NOMO-1 (cell line): ENCODE measurements at regions not wholly inside any gene's neighbourhood (a gene's known extent, or its start where the extent isn't known, plus 50 kb on each side); places are given as distances from the start of the nearest gene placed in this dataset.
"Not testable (repeated sequence)": the region's sequence is repeated elsewhere in the genome, so short reads cannot be mapped to it uniquely, and the experiment has no call there.

Experiments used
- DNase-seq, 2 experiments: peaks; one replicate each; lab custom pipeline; 2025; ENCODE audit not compliant: unreplicated experiment in 2 of 2; lab: John Stamatoyannopoulos, UW

DNA sequence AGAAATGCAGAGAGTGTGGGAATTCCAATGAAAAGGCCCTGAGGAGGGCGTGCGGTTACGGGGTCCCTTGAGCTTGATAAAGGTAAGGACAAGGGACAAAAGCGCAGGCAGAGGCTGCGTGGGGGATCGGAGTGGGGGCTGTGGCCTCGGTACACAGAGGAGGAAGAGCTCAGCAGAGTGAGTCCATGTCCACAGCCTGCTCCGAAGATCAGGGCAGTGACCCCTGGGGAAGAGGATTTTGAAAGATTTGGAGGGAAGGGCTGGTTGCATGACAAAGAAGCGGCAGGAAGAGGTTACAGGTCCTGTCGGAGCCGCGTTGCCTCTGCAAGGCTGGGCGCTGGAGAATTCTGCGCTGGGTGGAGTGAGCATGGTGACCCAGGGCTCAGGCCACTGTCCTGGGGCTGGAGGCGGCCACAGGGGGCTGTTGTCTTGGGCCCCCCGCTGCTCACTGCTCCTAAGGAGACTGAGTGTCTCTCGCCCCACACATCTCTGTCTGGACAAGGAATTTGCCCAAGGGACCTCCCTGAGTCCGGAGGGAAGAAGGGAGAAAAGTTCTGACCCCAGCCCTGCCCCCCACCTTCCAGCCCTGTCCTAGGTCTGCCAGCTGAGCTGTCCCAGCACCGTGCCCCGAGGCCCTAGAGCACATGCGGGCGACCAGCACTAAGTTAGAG lies 69.8 kb upstream of the INSIG1 start:
- no peak for DNase-seq

- DNase-seq, result no peak
Measured at GRCh38 chr7:155228459-155228845, 69.2 kb upstream of the INSIG1 start.

DNA sequence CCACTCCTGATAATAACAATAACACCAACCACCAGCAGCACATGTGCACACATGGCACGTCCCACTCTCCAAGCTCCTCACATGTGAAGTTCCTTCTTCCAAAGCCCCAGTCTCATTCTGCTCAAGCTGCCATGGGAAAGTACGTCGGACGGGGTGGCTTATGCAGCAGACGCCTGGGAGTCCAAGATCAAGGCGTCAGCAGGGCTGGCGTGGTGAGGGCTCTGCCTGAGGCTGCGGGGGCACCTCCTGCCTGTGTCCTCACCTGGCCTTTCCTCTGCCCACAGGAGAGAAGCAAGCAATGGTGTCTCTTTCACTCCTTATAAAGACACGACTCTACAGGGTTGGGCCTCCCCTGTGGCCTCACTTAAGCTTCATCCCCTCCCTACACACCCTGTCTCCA lies 68.8 kb upstream of the INSIG1 start:
- no peak for DNase-seq

- DNase-seq, result no peak
Measured at GRCh38 chr7:155229548-155230168, 68.0 kb upstream of the INSIG1 start.

- DNase-seq, result no peak
Measured at GRCh38 chr7:155230169-155230593, 67.5 kb upstream of the INSIG1 start.

GRCh38 chr7:155231241-155231800 lies 66.4 kb upstream of the INSIG1 start:
- DNase-seq, result no peak

DNA sequence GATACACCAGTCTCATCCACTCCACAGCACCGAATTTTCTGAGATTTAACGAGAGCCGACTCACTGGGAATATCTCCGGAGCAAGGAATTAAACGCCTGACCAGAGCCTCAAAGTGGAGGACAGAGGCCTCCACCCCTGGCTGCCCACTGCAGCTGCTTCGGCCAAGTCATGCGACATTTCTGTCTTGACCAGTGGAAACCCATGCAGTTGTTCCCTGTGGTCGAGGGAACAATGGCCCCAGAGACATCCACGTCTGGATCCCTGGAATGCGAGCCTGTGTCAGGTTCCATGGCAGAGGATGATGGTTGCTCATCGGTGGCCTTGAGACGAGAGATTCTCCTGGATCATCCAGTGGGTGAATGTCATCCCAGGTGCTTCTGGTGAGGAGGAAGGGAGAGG lies 65.7 kb upstream of the INSIG1 start:
- no peak for DNase-seq

DNA sequence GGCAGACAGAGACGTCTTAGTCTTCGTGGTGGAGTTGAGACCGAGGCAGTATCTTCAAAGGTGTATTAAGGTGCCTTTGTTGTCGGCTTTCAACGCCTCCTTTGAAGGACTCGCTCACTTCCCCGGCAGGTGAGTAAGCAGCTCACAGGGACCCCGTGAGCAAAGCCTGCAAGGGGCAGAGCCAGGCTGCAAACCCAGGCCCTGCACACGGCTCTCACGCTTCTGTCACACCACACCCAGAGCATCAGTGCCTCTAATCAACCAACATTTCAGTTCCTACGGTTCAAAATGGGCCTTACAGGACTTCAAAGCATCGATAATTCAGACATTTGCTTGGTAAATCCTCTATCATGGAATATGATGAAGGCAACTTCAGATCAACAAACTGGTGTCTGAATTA lies 64.8 kb upstream of the INSIG1 start:
- no peak for DNase-seq

DNA sequence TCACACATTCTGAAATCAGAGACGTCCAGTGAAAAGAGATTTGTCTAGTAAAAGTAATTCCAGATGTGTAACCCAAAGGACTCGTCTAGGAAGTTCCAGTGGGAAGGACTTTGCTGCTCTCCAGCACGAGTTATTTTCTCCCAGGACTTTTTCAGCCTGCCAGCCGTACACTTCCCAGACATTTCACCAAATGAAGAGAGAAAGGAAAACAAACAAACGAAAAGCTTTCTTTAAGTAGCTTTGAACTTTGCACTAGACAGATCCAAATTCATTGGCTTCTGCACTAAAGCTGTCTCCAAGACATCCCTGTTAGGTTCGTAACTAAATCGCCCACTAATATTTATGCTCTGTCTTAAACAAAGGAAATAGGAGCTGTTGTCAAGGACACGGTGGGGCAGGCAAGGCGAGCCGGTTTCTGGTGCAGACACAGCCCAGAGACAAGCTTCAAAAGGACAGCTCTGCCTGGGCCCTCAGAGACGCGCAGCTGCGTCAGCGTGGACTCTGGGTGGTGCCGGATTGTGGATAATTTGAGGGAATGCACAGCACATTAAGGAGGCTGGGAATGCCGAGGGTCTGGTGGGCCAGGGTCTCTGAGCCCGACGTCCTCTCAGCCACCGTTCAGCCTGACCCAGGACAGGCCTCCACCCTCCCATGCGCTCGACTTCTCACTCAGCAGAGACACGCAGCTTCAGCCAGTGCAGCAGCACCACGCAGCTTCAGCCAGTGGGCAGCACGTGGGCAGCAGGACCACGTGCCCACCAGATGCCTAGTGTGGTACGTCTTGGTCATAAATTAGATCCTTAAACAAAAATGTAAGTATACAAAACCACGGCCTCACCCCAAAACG lies 64.1 kb upstream of the INSIG1 start:
- DNase-seq, result no peak

DNA sequence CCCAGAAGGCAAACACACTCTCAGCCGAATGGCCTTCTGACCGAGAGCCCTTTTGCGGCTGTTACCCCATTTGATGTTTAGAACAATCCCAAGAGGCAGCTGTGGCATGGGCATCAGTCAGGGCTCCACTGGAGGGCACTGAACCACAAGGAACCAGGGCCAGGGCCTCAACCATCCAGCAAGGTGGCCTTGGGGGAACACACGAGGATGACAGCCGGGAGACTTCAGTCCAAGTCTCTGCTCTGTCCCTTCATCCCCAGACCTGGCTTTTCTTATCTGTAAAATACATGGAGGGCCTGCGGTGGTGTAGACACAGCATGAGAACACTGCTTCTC lies 63.6 kb upstream of the INSIG1 start:
- DNase-seq, result no peak

DNA sequence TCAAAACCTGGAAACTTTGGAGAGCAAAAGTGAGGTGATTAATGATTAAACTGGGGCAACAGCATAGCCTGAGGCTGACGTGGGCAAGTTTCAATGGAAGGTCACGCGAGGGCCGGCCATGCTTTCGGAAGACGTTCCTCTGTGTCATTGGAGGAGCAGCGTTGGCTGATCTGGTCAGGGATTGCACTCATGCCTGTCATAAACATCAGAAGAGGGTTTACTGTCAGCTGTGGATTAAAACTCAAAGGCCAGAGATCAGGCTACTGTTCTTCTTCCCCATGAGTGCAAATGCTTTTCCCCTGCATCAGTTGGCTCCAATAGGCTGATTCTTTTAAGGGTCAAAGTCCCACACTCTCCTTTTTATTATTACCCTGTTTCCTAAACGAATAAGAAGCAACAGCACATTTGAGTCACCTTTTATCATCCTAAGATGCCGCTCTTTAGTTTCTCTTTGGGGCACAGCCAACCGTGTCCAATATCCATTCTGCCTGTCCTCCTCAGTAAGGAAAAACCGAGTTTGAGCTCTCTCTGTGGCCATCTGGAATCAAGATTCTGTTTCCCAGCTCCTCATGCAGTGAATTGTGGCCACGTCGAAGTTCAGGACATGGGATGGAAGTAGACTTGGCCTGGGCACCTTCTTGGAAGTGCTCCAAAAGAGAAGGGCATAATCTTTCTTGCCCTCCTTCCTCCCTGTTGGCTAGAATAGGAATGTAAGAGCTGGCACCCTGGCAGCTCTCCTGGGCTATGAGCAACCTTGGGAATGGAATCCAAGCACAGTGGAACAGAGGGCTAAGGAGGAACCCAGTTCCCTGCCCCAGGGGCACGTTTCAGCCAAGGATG lies 62.5 kb upstream of the INSIG1 start:
- DNase-seq, result no peak

DNA sequence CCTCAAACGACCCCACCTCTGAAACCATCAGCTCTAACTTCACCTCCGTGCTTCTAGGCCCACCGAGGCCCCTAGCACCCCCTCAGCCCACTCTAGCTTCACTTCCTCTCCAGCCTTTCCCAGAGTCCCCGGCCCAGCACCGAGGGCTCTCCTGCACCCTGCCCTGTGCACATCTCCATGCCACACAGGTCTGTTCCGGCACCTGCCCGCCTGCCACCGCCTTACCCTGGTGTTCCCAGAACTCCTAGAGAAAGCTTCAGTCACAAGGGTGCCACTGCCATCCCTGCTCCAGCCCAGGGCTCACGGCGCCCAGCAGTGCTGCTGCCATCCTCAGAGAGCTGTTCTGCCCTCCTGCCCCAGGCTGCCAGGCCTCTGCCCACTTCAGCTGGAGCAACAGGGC lies 61.3 kb upstream of the INSIG1 start:
- no peak for DNase-seq

DNA sequence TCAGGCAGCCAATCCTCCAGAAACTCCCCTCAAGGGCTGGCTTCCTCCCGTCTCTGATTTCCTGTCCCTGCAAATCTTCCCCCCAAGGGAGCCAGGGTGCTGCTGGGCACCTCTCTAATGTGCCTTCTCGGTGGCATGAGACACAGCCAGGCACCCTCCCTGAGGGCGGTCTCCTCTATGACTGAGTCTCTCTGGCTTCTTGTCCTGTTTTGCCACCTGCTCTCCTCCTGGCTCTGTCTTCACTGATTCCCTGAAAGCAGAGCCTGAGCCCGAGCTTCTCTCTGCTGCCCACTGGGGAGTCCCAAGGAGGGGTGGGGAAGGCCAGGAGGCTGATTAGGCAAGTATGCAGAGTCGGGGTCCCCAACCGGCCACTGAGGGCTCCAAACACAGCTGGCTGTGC lies 60.4 kb upstream of the INSIG1 start:
- no peak for DNase-seq

- DNase-seq, result no peak
Measured at GRCh38 chr7:155237730-155238129, 59.9 kb upstream of the INSIG1 start.

- DNase-seq, result not testable (repeated sequence)
Measured at GRCh38 chr7:155239431-155240087, 58.1 kb upstream of the INSIG1 start.

DNA sequence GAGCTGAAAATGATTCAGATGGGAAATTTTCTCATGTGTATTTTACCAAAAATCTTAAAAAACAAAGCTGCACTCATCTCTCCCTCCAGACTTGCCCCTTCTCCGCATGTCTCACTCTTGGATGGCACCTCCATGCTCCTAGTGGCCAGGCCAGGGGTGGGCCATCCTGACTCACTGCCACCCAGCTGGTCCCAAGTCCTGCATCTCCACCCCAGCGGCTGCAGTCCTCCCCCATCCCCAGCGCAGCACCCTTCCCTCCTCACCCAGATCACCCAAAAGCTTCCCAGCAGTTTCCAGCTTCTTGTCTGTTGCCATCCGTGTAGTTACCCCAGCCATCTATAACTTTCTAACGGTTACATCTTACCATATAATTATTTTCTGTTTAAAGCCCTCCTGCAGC lies 53.0 kb upstream of the INSIG1 start:
- no peak for DNase-seq

- DNase-seq, result no peak
Measured at GRCh38 chr7:155247479-155248365, 50.0 kb upstream of the INSIG1 start.
